CD4-positive, alpha-beta T cell (primary cell): ENCODE measurements at regions not wholly inside any gene's neighbourhood (a gene's known extent, or its start where the extent isn't known, plus 50 kb on each side); places are given as distances from the start of the nearest gene placed in this dataset.

Experiments used
- ATAC-seq: fragments of 200-7000 bp; cut with Tn5 transposase; one replicate; pipeline ENCODE4 v1.10.0; 2022; ENCODE audit warnings: mild to moderate bottlenecking; ENCODE audit not compliant: poor library complexity
- CTCF ChIA-PET: fragments of 350-600 bp; sonication (Branson Sonifier 250); formaldehyde crosslinking; loops from one replicate; lab custom pipeline; 2021; ENCODE audit warnings: antibody characterized with exemption, inconsistent platforms; lab: Charles Lee
- POLR2A ChIA-PET: fragments of 350-600 bp; sonication (Branson Sonifier 250); formaldehyde crosslinking; loops from one replicate; lab custom pipeline; 2021; ENCODE audit warnings: antibody characterized with exemption, inconsistent platforms; lab: Charles Lee
- DNase-seq, 14 experiments: peaks; one replicate each; pipeline ENCODE4 v3.0.0-alpha.2; 2013 to 2020; ENCODE audit warnings: mixed read lengths in 2 of 14
- H3K27ac ChIP-seq, 2 donors: one replicate each; pipeline versions ENCODE4 v1.5.1 to v1.7.0; 2013; ENCODE audit warnings: low read length in 2 of 2, low read depth in 1 of 2, mild to moderate bottlenecking in 1 of 2
- H3K27me3 ChIP-seq, 2 experiments: 1 replicate in 1 of 2; 2 replicates in 1 of 2; pipeline versions ENCODE4 v1.6.1 to v1.7.0; 2013; ENCODE audit warnings: low read length in 2 of 2, control low read depth in 1 of 2, mild to moderate bottlenecking in 1 of 2, moderate library complexity in 1 of 2; ENCODE audit not compliant: insufficient read depth in 2 of 2, control insufficient read depth in 1 of 2
- H3K36me3 ChIP-seq: one replicate; pipeline ENCODE4 v1.6.1; 2013; ENCODE audit warnings: low read length, control low read depth; ENCODE audit not compliant: insufficient read depth
- H3K4me1 ChIP-seq: one replicate; pipeline ENCODE4 v1.6.1; 2013; ENCODE audit warnings: low read length, control low read depth; ENCODE audit not compliant: insufficient read depth
- H3K4me3 ChIP-seq: one replicate; pipeline ENCODE4 v1.5.1; 2013; ENCODE audit warnings: mild to moderate bottlenecking, low read length, moderate library complexity
- H3K9me3 ChIP-seq, 2 experiments: 1 replicate in 1 of 2; 2 replicates in 1 of 2; pipeline versions ENCODE4 v1.6.1 to v1.7.0; 2013; ENCODE audit warnings: low read length in 2 of 2, mild to moderate bottlenecking in 2 of 2, control low read depth in 1 of 2, moderate library complexity in 1 of 2; ENCODE audit not compliant: control insufficient read depth in 1 of 2, insufficient read depth in 1 of 2
- H3K27ac Mint-ChIP-seq: one replicate; pipeline ENCODE4 v1.8.0; 2020; ENCODE audit warnings: mixed read lengths
- H3K27me3 Mint-ChIP-seq: one replicate; pipeline ENCODE4 v1.8.0; 2021; ENCODE audit warnings: mixed read lengths
- H3K36me3 Mint-ChIP-seq: one replicate; pipeline ENCODE4 v1.8.0; 2021; ENCODE audit warnings: low read depth, mixed read lengths
- H3K4me1 Mint-ChIP-seq: one replicate; pipeline ENCODE4 v1.8.0; 2021; ENCODE audit warnings: low read depth, mixed read lengths
- H3K4me3 Mint-ChIP-seq: one replicate; pipeline ENCODE4 v1.8.0; 2020; ENCODE audit warnings: mild to moderate bottlenecking, mixed read lengths
- H3K9me3 Mint-ChIP-seq: one replicate; pipeline ENCODE4 v1.8.0; 2020; ENCODE audit warnings: mixed read lengths
- CTCF ChIP-seq: fragments of 200-600 bp; IDR thresholded peaks from one replicate; pipeline ENCODE4 v1.8.0; 2022; ENCODE audit warnings: antibody characterized with exemption, mild to moderate bottlenecking
- intact Hi-C, 2 experiments: fragments of 100-400 bp; cut with DNase I in 1 of 2; cut with micrococcal nuclease in 1 of 2; formaldehyde crosslinking; loops; one replicate each; pipeline versions ENCODE4 v1.15.1 to v1.9.0; 2023 to 2025; cut with DNase I, micrococcal nuclease

GRCh38 chr5:99949969-99950524 lies 585.1 kb upstream of the FAM174A start:
- no peak for DNase-seq
- H3K36me3 ChIP-seq: no peaks in the 10 kb centered on the region

GRCh38 chr5:99949361-99949760 lies 585.8 kb upstream of the FAM174A start:
- Histone ChIP-seq H3K27me3 (no peaks in the 10 kb centered on the region), H3K27ac (no peak overlapping the region), H3K4me1 (no peaks in the 10 kb centered on the region), H3K36me3 (no peaks in the 10 kb centered on the region), H3K4me3 (no peak overlapping the region), H3K9me3 (peaks cover 0 to 15% of the 10 kb centered on the region in 2 experiments)
- DNase-seq: no peak
- no peak for ATAC-seq
- no peaks in the 10 kb centered on the region for H3K4me1 Mint-ChIP-seq
- ChIA-PET CTCF (no interaction called here), POLR2A (no interaction called here)
- H3K27ac Mint-ChIP-seq: no peak overlapping the region
- intact Hi-C loops: no loop called here
- no peaks in the 10 kb centered on the region for H3K27me3 Mint-ChIP-seq
- no peaks in the 10 kb centered on the region for H3K36me3 Mint-ChIP-seq
- no peak overlapping the region for H3K4me3 Mint-ChIP-seq
- no peaks in the 10 kb centered on the region for H3K9me3 Mint-ChIP-seq
- TF ChIP-seq CTCF: no peak

More at GRCh38 chr5:99949969-99950524, 585.1 kb upstream of the FAM174A start:
- Mint-ChIP-seq H3K27ac (no peak overlapping the region), H3K36me3 (no peaks in the 10 kb centered on the region), H3K9me3 (no peaks in the 10 kb centered on the region), H3K4me3 (no peak overlapping the region), H3K4me1 (no peaks in the 10 kb centered on the region), H3K27me3 (no peaks in the 10 kb centered on the region)
- intact Hi-C loops: no loop called here
- no peaks in the 10 kb centered on the region for H3K4me1 ChIP-seq
- H3K4me3 ChIP-seq: no peak overlapping the region
- POLR2A ChIA-PET: no interaction called here
- peaks cover 0 to 18% of the 10 kb centered on the region in 2 experiments for H3K9me3 ChIP-seq
- H3K27me3 ChIP-seq: no peaks in the 10 kb centered on the region
- H3K27ac ChIP-seq: no peak overlapping the region
- CTCF ChIA-PET: no interaction called here
- ATAC-seq: no peak
- TF ChIP-seq CTCF: no peak

- H3K36me3 ChIP-seq: no peaks in the 10 kb centered on the region
- CTCF ChIA-PET: no interaction called here
- POLR2A ChIA-PET: no interaction called here
- H3K4me1 Mint-ChIP-seq: no peaks in the 10 kb centered on the region
- intact Hi-C loops: no loop called here
- H3K4me1 ChIP-seq: no peaks in the 10 kb centered on the region
- H3K27me3 ChIP-seq: no peaks in the 10 kb centered on the region
- no peak for ATAC-seq
- no peak overlapping the region for H3K27ac Mint-ChIP-seq
- H3K27ac ChIP-seq: no peak overlapping the region
- peaks cover 0 to 15% of the 10 kb centered on the region in 2 experiments for H3K9me3 ChIP-seq
- TF ChIP-seq CTCF: no peak
- H3K9me3 Mint-ChIP-seq: no peaks in the 10 kb centered on the region
- H3K36me3 Mint-ChIP-seq: no peaks in the 10 kb centered on the region
- no peaks in the 10 kb centered on the region for H3K27me3 Mint-ChIP-seq
- H3K4me3 ChIP-seq: no peak overlapping the region
- no peak overlapping the region for H3K4me3 Mint-ChIP-seq
- DNase-seq: no peak
Observed at GRCh38 chr5:99948850-99949249, 586.3 kb upstream of the FAM174A start.
